ENCODE measurements at regions not wholly inside any gene's neighbourhood (a gene's known extent, or its start where the extent isn't known, plus 50 kb on each side); places are given as distances from the start of the nearest gene placed in this dataset.

DNA sequence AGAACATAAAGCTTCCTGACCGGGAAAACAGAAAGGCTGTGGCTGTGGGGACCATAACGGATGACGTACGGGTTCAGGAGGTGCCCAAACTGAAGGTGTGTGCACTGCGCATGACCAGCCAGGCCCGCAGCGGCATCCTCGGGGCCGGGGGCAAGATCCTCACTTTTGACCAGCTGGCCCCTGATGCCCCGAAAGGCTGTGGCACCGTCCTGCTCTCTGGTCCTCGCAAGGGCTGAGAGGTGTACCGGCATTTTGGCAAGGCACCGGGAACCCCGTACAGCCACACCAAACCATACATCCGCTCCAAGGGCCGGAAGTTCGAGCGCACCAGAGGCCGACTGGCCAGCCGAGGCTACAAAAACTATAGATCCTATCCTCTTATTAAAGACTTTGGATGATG, 179.3 kb downstream of the PTN start (continued):
- TF ChIP-seq ELF1 (IDR thresholded peaks at IDR 0.05) (no peak), SIN3A (IDR thresholded peaks at IDR 0.05; ENCODE audit: borderline replicate concordance, low read depth, low read length) (no peak)

GRCh38 chr7:137160236-137160635, 183.3 kb downstream of the PTN start:
- Histone ChIP-seq H3K4me2 (no peak overlapping the region), H3K9ac (no peak overlapping the region), H3K27ac (ENCODE audit: low read depth in 2 of 2, low read length in 1 of 2) (no peak overlapping the region), H3K4me3 (ENCODE audit: low read depth in 2 of 2, low read length in 1 of 2) (no peak overlapping the region), H3F3A (replicated peaks; ENCODE audit: insufficient read depth) (no peaks in the 10 kb centered on the region), H3K9me3 (no peaks in the 10 kb centered on the region), H4K20me1 (ENCODE audit: insufficient read depth) (no peaks in the 10 kb centered on the region), H3K27me3 (ENCODE audit: insufficient read depth) (no peaks in the 10 kb centered on the region), H3K9me2 (0 out of 2 replicates have a peak, but pooled peaks cover 3% of the 10 kb centered on the region), H3K4me1 (ENCODE audit: control insufficient read depth in 1 of 2, insufficient read depth in 2 of 2, low read depth in 1 of 2, low read length in 1 of 2) (no peaks in the 10 kb centered on the region), H3K36me3 (replicated peaks in 1 of 2; ENCODE audit: control insufficient read depth in 1 of 2, insufficient read depth in 2 of 2, low read length in 1 of 2) (no peaks in the 10 kb centered on the region), H3K79me2 (ENCODE audit: insufficient read depth) (no peaks in the 10 kb centered on the region), H2AFZ (ENCODE audit: low read depth) (no peak overlapping the region)
- ChIA-PET POLR2A (no interaction called here), CTCF (interaction anchor here (0.7 to 6.7 kb wide), 7 partner anchors 9 to 1045 kb away, joined by 3 to 47 read pairs (median 4); no protein-coding TSS in a partner anchor)
- WGBS (ENCODE audit: low lambda C conversion rate) = 60% methylated on average over 4 of the region's 4 CpGs
- TF ChIP-seq, protein P1, sequence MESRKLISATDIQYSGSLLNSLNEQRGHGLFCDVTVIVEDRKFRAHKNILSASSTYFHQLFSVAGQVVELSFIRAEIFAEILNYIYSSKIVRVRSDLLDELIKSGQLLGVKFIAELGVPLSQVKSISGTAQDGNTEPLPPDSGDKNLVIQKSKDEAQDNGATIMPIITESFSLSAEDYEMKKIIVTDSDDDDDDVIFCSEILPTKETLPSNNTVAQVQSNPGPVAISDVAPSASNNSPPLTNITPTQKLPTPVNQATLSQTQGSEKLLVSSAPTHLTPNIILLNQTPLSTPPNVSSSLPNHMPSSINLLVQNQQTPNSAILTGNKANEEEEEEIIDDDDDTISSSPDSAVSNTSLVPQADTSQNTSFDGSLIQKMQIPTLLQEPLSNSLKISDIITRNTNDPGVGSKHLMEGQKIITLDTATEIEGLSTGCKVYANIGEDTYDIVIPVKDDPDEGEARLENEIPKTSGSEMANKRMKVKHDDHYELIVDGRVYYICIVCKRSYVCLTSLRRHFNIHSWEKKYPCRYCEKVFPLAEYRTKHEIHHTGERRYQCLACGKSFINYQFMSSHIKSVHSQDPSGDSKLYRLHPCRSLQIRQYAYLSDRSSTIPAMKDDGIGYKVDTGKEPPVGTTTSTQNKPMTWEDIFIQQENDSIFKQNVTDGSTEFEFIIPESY (IDR thresholded peaks at IDR 0.05; ENCODE audit: borderline replicate concordance, low read depth) = no peak
- TF ChIP-seq FOXJ3 (CRISPR knock-in tag; IDR thresholded peaks at IDR 0.05) = no peak
- TF ChIP-seq RCOR1 (IDR thresholded peaks at IDR 0.05; ENCODE audit: low read length) = no peak
- no peak for DNase-seq

DNA sequence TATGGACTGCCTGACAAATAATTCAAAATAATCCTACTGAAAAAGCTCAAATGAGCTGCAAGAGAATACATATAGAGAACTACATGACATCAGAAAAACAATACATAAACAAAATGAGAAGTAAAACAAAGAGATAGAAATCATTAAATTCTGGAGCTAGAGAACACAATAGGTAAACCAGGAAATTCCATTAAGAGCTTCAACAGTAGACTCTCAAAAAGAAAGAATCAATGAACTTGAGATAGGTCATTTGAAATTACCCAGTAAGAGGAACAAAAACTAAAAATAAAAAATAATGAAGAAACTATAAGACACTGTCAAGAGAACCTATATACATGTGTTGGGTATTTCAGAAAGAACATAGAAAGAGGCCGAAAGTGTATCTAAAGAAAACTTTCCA, 186.3 kb downstream of the PTN start:
- Histone ChIP-seq H3K27me3 (ENCODE audit: insufficient read depth) (no peaks in the 10 kb centered on the region), H3K9me3 (no peaks in the 10 kb centered on the region), H3K4me2 (no peak overlapping the region), H3K4me3 (ENCODE audit: low read depth in 2 of 2, low read length in 1 of 2) (no peak overlapping the region), H3K4me1 (ENCODE audit: control insufficient read depth in 1 of 2, insufficient read depth in 2 of 2, low read depth in 1 of 2, low read length in 1 of 2) (no peaks in the 10 kb centered on the region), H3K79me2 (ENCODE audit: insufficient read depth) (no peaks in the 10 kb centered on the region), H3K9ac (no peak overlapping the region), H3K9me2 (0 out of 2 replicates have a peak, but pooled peaks cover 3% of the 10 kb centered on the region), H3K36me3 (replicated peaks in 1 of 2; ENCODE audit: control insufficient read depth in 1 of 2, insufficient read depth in 2 of 2, low read length in 1 of 2) (no peaks in the 10 kb centered on the region), H2AFZ (ENCODE audit: low read depth) (no peak overlapping the region), H3K27ac (ENCODE audit: low read depth in 2 of 2, low read length in 1 of 2) (no peak overlapping the region), H4K20me1 (ENCODE audit: insufficient read depth) (no peaks in the 10 kb centered on the region), H3F3A (replicated peaks; ENCODE audit: insufficient read depth) (no peaks in the 10 kb centered on the region)
- no peak for DNase-seq
- 53% methylated on average over 1 of the region's 1 CpG for WGBS (ENCODE audit: low lambda C conversion rate)
- no peak for TF ChIP-seq FOXJ3 (CRISPR knock-in tag; IDR thresholded peaks at IDR 0.05)
- no peak for TF ChIP-seq POLR2AphosphoS5 (IDR thresholded peaks at IDR 0.05; ENCODE audit: low read depth, low read length)
- ChIA-PET CTCF (interaction anchor here (0.7 to 6.7 kb wide), 4 partner anchors 12 to 435 kb away, joined by 3 to 47 read pairs (median 12); no protein-coding TSS in a partner anchor), POLR2A (no interaction called here)

DNA sequence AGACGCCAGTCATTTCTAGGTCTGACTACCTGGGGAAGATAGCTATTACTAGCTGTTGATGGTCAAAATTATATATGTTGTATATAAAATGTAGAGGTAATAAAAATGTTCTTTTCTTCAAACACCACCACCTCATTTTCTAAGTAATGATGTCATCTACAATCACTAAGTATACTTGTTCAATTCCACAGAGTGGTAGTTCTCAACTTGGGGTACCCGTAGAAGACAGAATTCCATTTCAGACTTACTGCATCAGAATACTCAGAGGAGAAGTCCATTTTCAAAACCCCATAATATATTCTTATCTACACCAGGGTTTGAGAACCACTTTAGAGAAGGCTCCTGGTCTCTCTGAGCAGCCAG, 191.9 kb downstream of the PTN start:
- no peak overlapping the region; a peak in 1 of 4 replicates for H3K27ac ChIP-seq (ENCODE audit: low read depth in 2 of 2, low read length in 1 of 2)
- no peak overlapping the region for H2AFZ ChIP-seq (ENCODE audit: low read depth)
- H3K9ac ChIP-seq = no peak overlapping the region
- CTCF ChIA-PET = no interaction called here
- H3K36me3 ChIP-seq (replicated peaks in 1 of 2; ENCODE audit: control insufficient read depth in 1 of 2, insufficient read depth in 2 of 2, low read length in 1 of 2) = no peaks in the 10 kb centered on the region
- H3K4me3 ChIP-seq (ENCODE audit: low read depth in 2 of 2, low read length in 1 of 2) = no peak overlapping the region
- H3K27me3 ChIP-seq (ENCODE audit: insufficient read depth) = no peaks in the 10 kb centered on the region
- no peaks in the 10 kb centered on the region for H3K9me3 ChIP-seq
- peaks cover 6% of the 10 kb centered on the region for H3F3A ChIP-seq (replicated peaks; ENCODE audit: insufficient read depth)
- H3K9me2 ChIP-seq = no peaks in the 10 kb centered on the region
- DNase-seq = no peak
- H4K20me1 ChIP-seq (ENCODE audit: insufficient read depth) = no peaks in the 10 kb centered on the region
- TF ChIP-seq, protein P1 (IDR thresholded peaks at IDR 0.05; ENCODE audit: borderline replicate concordance, low read depth) = no peak
- TF ChIP-seq GATA2 (CRISPR knock-in tag; IDR thresholded peaks at IDR 0.05) (no peak), SMC3 (IDR thresholded peaks at IDR 0.05; ENCODE audit: low read depth, low read length) (no peak), SIN3A (IDR thresholded peaks at IDR 0.05; ENCODE audit: borderline replicate concordance, low read depth, low read length) (no peak), YY1 (IDR thresholded peaks at IDR 0.05; ENCODE audit: low read depth) (no peak), TEAD4 (IDR thresholded peaks at IDR 0.05; ENCODE audit: borderline replicate concordance, insufficient read depth) (no peak), RXRA (IDR thresholded peaks at IDR 0.05; ENCODE audit: borderline replicate concordance, low read depth) (no peak), PBX3 (IDR thresholded peaks at IDR 0.05) (no peak), RFX5 (IDR thresholded peaks at IDR 0.05; ENCODE audit: low read length) (no peak), JUND (IDR thresholded peaks at IDR 0.05) (no peak), FOXJ3 (CRISPR knock-in tag; IDR thresholded peaks at IDR 0.05) (no peak), POLR2AphosphoS5 (IDR thresholded peaks at IDR 0.05; ENCODE audit: low read depth, low read length) (no peak)
- H3K4me1 ChIP-seq (ENCODE audit: control insufficient read depth in 1 of 2, insufficient read depth in 2 of 2, low read depth in 1 of 2, low read length in 1 of 2) = 0 out of 4 replicates have a peak, but pooled peaks cover 0 to 8% of the 10 kb centered on the region in 2 experiments
- H3K4me2 ChIP-seq = no peak overlapping the region
- POLR2A ChIA-PET = no interaction called here
- no peaks in the 10 kb centered on the region for H3K79me2 ChIP-seq (ENCODE audit: insufficient read depth)
- 73% methylated on average over 2 of the region's 2 CpGs for WGBS (ENCODE audit: low lambda C conversion rate)
